HG02981 (cell line): ENCODE measurements at regions not wholly inside any gene's neighbourhood (a gene's known extent, or its start where the extent isn't known, plus 50 kb on each side); places are given as distances from the start of the nearest gene placed in this dataset.

ENCODE experiments used
- ATAC-seq: cut with Tn5 transposase; IDR thresholded peaks from one replicate; pipeline ENCODE4 v1.9.1; 2021; ENCODE audit warnings: mild to moderate bottlenecking, moderate library complexity; ENCODE audit not compliant: unreplicated experiment

GRCh38 chr14:58941629-58942028 is 246.8 kb upstream of the DAAM1 start:
- no peak for ATAC-seq

GRCh38 chr14:58942516-58942915 is 246.0 kb upstream of the DAAM1 start:
- no peak for ATAC-seq

GRCh38 chr14:58944343-58944967 is 244.0 kb upstream of the DAAM1 start:
- no peak for ATAC-seq

DNA sequence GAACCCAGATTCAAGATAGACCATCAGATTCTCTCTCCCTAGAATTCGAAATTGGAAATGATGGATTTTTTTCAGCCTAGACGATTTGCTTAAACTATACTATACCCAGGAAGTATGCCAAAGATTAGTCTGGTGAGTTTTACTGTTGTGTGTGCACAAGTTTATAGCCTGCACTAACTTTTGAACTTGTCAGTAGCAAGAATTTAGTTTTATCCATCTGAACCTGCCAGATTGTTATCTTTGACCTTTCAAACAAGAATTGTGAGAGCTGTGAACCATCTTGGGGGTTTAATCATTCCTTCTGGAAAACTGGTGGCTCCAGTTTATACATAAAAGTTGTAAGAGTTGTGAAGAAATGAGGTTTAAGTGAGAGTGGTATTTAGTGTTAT is 243.5 kb upstream of the DAAM1 start:
- no peak for ATAC-seq

DNA sequence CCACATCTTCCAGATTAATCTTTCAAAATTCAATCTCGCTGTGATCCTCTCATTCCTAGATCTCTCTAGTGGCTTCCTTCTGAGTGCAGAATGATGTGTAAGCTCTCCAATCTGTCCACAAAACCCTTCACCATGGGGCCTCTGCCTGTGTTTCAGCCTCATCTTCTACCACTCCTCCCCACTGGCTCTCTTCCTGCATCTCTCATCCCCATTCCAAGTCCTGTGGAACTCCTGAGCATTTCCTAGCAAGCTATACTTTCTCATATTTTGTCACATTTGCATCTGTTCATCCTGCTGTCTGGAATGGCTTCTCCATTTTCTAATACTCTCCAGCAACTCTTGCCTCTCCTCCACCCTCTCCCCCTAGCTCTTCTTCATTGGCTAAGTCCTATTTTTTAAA is 242.0 kb upstream of the DAAM1 start:
- ATAC-seq: no peak

DNA sequence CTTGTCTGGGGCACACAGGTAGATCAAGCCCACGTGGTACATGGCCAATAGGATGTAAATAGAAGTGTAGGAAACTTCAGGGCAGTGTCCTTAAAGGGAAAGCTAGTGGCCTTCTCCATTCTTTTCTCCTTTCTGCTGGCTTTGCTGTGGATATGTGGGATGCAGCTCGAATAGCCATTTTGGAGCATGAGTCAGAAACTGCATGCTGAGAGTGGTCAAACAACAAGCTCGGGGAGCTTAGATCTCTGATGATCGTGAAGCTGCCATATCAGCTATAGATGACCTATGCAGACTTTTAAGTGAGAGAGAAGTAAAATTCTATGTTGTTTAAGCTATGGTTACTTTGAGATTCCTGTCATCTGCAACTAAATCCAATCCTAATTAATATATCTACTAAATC is 241.3 kb upstream of the DAAM1 start:
- no peak for ATAC-seq

DNA sequence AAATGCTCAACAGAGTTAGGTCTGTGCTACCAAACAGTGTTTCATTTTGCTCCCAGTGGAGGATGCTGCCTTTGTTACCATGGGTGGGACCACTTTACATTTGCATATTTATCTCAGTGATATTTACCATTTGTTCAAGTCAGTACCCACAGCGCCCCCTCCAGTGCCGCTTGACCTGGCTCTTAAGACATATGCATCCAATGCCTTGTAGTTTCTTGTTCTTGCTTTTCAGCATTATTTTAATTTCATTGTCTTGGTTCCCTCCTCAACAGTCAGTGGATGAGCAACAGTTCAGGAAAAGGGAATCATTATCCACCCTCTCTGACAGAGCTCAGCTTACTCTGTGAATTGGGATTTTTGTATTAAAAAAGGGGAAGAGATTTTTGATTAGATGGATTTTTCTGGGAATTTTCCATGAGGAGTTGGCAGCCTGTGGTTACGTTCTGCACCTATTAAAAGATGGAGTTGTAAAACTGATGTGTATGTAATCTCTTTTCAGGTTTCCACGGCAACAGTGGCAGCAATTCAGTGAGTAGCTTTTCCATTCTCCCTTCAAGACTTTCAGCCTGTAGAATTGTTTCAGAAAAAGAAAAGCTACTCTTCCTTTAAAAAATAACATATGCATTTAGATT is 240.5 kb upstream of the DAAM1 start:
- ATAC-seq: no peak

- no peak for ATAC-seq
These were observed 237.9 kb upstream of the DAAM1 start for GRCh38 chr14:58950555-58950954.

- ATAC-seq: no peak
These were observed 237.3 kb upstream of the DAAM1 start for GRCh38 chr14:58951143-58951542.

- no peak for ATAC-seq
These were observed 234.4 kb upstream of the DAAM1 start for GRCh38 chr14:58954052-58954451.

- ATAC-seq: no peak
These were observed 233.3 kb upstream of the DAAM1 start for GRCh38 chr14:58954901-58955861.

- ATAC-seq: no peak
These were observed 227.3 kb upstream of the DAAM1 start for GRCh38 chr14:58961045-58961731.

- no peak for ATAC-seq
These were observed 224.4 kb upstream of the DAAM1 start for GRCh38 chr14:58963873-58964597.

DNA sequence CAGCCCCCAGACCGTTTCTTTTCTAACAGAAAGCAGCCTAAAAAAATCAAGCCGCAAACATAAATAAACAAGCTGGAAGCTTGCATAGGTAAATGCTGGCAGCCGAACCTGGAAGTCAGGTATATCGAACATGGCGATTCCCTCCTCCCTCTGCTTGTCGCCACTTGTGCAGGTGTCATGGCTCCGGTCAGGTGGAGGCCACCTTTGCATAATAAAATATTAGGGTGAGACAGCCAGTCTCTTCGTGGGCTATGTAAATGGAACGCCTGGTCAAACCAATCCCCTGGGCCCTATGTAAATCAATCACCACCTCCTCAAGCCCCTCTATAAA is 223.9 kb upstream of the DAAM1 start:
- no peak for ATAC-seq

DNA sequence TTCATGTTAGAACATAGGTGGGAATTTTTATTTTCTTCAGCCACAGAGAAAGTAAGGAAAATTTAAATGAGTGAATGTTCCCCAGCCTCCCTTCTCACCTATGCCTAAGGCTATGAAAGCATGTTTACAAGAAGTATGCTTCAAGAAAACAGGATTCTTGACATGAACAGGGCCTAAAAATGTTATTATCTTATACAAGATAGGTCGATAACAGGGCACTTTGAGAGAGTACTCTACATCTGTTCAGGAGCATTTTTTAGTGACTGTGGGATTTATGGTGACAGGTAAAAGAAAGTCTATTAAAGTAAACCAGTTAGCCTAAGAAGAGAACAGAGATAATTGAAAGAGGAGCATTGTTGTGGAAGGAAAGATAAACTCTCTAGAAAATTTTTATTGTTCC is 222.9 kb upstream of the DAAM1 start:
- no peak for ATAC-seq

DNA sequence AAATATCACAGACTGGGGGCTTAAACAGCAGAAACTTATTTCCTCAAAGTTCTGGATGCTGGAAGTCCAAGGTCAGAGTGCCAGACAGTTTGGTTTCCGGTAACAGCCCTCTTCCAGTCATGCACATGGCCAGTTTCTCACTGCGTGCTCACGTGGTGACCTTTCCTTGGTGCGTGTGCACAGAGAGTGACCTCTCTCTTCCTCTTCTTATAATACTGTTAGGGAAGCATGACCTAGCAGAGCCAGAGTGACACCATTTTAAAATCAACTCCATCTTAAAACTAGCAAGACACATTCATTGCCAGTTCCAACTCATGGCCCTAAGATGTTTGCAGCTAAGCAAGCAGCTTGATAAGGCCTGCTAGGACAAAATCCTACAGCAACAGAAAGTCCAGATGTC is 221.5 kb upstream of the DAAM1 start:
- no peak for ATAC-seq

GRCh38 chr14:58969951-58970751 is 218.3 kb upstream of the DAAM1 start:
- no peak for ATAC-seq

DNA sequence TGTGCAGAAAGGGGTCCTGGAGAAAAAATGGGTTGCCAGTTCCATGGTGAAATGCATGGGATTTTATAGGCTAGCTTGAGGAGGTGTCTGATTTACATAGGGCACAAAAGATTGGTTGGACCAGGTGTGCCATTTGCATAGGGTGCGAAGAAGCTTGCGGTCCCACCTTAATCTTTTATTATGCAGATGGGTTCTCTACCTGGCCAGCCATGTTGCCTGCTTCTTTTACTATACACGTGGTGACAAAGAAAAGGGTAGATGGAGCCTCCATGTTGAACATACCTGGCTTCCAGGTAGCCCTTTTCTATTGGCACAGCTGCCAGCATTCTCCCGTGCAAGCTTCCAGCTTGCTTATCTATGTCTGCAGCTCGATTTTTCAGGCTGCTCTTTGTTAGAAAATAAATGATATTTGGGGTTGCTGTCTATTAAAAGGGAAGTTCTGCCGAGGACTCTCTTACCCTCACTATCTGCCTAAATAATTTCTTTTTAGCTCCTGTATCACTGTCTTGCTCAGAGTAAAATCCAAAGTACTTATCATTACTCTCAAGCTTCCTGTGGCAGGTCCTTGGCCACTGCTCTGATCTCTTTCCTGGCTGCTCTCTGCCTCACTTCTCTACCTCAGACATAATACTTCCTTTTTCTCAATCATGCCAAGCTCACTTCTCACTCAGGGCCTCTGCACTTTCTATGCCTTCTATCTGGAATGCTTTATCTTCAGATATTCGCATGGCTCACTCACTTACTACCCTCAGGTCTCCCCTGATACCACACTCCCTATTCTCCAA is 216.0 kb upstream of the DAAM1 start:
- ATAC-seq: no peak

- no peak for ATAC-seq
These were observed 211.1 kb upstream of the DAAM1 start for GRCh38 chr14:58977366-58977765.
